Mesenchymal stem cell (in vitro differentiated cells and primary cell): ENCODE measurements at regions not wholly inside any gene's neighbourhood (a gene's known extent, or its start where the extent isn't known, plus 50 kb on each side); places are given as distances from the start of the nearest gene placed in this dataset.

Source experiments
- DNase-seq: peaks from one replicate; pipeline ENCODE4 v3.0.0-alpha.2; 2013
- H2AFZ ChIP-seq: one replicate; pipeline ENCODE4 v1.6.1; 2013; ENCODE audit warnings: low read depth, mild to moderate bottlenecking, control low read depth, inconsistent platforms, low read length, moderate library complexity
- H2AK5ac ChIP-seq: 2 replicates; pipeline ENCODE4 v1.6.1; 2013; ENCODE audit warnings: low read length, moderate library complexity, mild to moderate bottlenecking, inconsistent platforms; ENCODE audit not compliant: severe bottlenecking
- H2BK120ac ChIP-seq: one replicate; pipeline ENCODE4 v1.6.1; 2013; ENCODE audit warnings: low read depth, mild to moderate bottlenecking, inconsistent platforms, low read length, moderate library complexity
- H2BK12ac ChIP-seq, 2 experiments: one replicate each; pipeline ENCODE4 v1.6.1; 2013; ENCODE audit warnings: inconsistent platforms in 2 of 2, low read length in 2 of 2, mild to moderate bottlenecking in 2 of 2, moderate library complexity in 2 of 2, control low read depth in 1 of 2
- H2BK15ac ChIP-seq: one replicate; pipeline ENCODE4 v1.6.1; 2013; ENCODE audit warnings: mild to moderate bottlenecking, low read depth, inconsistent platforms; ENCODE audit not compliant: poor library complexity, severe bottlenecking
- H2BK5ac ChIP-seq: 2 replicates; pipeline ENCODE4 v1.6.1; 2013; ENCODE audit warnings: low read depth, mild to moderate bottlenecking, low read length, control low read depth, inconsistent platforms; ENCODE audit not compliant: poor library complexity, severe bottlenecking
- H3K14ac ChIP-seq, 2 experiments: one replicate each; pipeline ENCODE4 v1.6.1; 2013; ENCODE audit warnings: inconsistent platforms in 2 of 2, low read length in 2 of 2, control low read depth in 1 of 2, mild to moderate bottlenecking in 1 of 2, moderate library complexity in 1 of 2
- H3K18ac ChIP-seq, 2 experiments: one replicate each; pipeline ENCODE4 v1.6.1; 2013; ENCODE audit warnings: inconsistent platforms in 2 of 2, low read length in 2 of 2, control low read depth in 1 of 2, low read depth in 1 of 2, mild to moderate bottlenecking in 1 of 2
- H3K23ac ChIP-seq, 2 experiments: one replicate each; pipeline ENCODE4 v1.6.1; 2013; ENCODE audit warnings: inconsistent platforms in 2 of 2, low read length in 2 of 2, mild to moderate bottlenecking in 2 of 2, moderate library complexity in 2 of 2, control low read depth in 1 of 2
- H3K27ac ChIP-seq: 2 replicates; pipeline ENCODE4 v1.5.1; 2013; ENCODE audit warnings: mild to moderate bottlenecking, moderate library complexity, low read length, control low read depth, inconsistent platforms; ENCODE audit not compliant: poor library complexity, severe bottlenecking
- H3K27me3 ChIP-seq, 2 experiments: 2 replicates each; pipeline versions ENCODE4 v1.6.1 to v1.7.0; 2013; ENCODE audit warnings: low read length in 2 of 2, mild to moderate bottlenecking in 2 of 2, moderate library complexity in 2 of 2, control low read depth in 1 of 2, inconsistent platforms in 1 of 2; ENCODE audit not compliant: control insufficient read depth in 1 of 2, insufficient read depth in 1 of 2
- H3K36me3 ChIP-seq, 2 experiments: 2 replicates each; pipeline versions ENCODE4 v1.6.1 to v1.7.0; 2013; ENCODE audit warnings: low read length in 2 of 2, control low read depth in 1 of 2, inconsistent platforms in 1 of 2, low read depth in 1 of 2, mild to moderate bottlenecking in 1 of 2; ENCODE audit not compliant: insufficient read depth in 2 of 2, control insufficient read depth in 1 of 2
- H3K4ac ChIP-seq, 2 experiments: one replicate each; pipeline ENCODE4 v1.6.1; 2013; ENCODE audit warnings: inconsistent platforms in 2 of 2, low read length in 2 of 2, mild to moderate bottlenecking in 2 of 2, moderate library complexity in 2 of 2, control low read depth in 1 of 2, low read depth in 1 of 2
- H3K4me1 ChIP-seq: 2 replicates; pipeline ENCODE4 v1.6.1; 2013; ENCODE audit warnings: low read depth, low read length, control low read depth; ENCODE audit not compliant: control insufficient read depth, insufficient read depth
- H3K4me2 ChIP-seq: 2 replicates; pipeline ENCODE4 v1.6.1; 2013; ENCODE audit warnings: low read length, mild to moderate bottlenecking, inconsistent platforms; ENCODE audit not compliant: poor library complexity, severe bottlenecking
- H3K4me3 ChIP-seq, 2 experiments: 2 replicates each; pipeline versions ENCODE4 v1.5.1 to v1.7.0; 2013; ENCODE audit warnings: low read length in 2 of 2, mild to moderate bottlenecking in 2 of 2, control low read depth in 1 of 2, low read depth in 1 of 2; ENCODE audit not compliant: insufficient read depth in 1 of 2
- H3K79me1 ChIP-seq: replicated peaks from 2 replicates; pipeline ENCODE4 v1.6.1; 2013; ENCODE audit warnings: mild to moderate bottlenecking, control low read depth, low read length, inconsistent platforms; ENCODE audit not compliant: poor library complexity, severe bottlenecking
- H3K9ac ChIP-seq: 2 replicates; pipeline ENCODE4 v1.7.0; 2013; ENCODE audit warnings: mild to moderate bottlenecking, low read length, moderate library complexity
- H3K9me3 ChIP-seq: 2 replicates; pipeline ENCODE4 v1.7.0; 2013; ENCODE audit warnings: mild to moderate bottlenecking, low read length; ENCODE audit not compliant: control insufficient read depth
- H4K8ac ChIP-seq: one replicate; pipeline ENCODE4 v1.6.1; 2013; ENCODE audit warnings: inconsistent platforms, mild to moderate bottlenecking, low read length, moderate library complexity
- H4K91ac ChIP-seq: one replicate; pipeline ENCODE4 v1.6.1; 2013; ENCODE audit warnings: mild to moderate bottlenecking, low read length, inconsistent platforms
- WGBS: methylation state at CpG from one replicate; pipeline ENCODE4 v1.1.7; 2013; ENCODE audit warnings: mixed read lengths; 5-methylcytosine and 5-hydroxymethylcytosine counted together

DNA sequence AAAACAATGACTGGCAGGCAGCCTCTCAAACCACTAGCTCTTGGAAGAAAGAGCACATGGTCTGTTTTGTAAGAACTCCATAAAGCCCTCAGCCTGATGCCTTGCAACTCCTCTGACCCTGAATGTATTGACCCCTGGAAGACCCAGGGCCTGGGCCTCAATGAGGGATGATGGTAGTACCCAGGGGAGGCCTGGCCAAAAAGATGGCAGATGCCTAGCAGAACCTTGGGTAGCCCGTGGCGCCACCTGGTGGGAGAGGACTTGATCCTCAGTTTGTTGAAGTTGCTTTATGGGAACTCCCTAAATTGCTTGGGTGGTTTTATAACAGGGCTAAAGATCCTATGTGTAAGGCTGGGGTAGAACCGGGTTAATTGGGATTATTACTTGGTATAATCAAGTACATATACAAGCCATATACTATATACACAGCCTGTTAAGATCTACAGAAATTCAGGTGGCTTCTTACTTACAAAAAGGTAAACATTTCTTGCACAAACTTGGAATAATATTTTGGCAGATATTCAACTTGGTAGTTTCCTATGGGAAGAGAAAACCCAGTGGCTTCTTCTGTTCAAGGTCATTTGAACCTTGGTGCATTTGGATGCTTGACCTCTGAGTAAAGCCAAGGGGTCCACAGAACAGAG, 95.8 kb upstream of the CACUL1 start:
- no peak overlapping the region for H2BK12ac ChIP-seq
- H2BK120ac ChIP-seq = no peak overlapping the region
- no peak overlapping the region for H3K4me3 ChIP-seq
- H2BK15ac ChIP-seq = no peak overlapping the region
- WGBS = 10% methylated on average over 2 of the region's 3 CpGs
- no peaks in the 10 kb centered on the region for H3K79me1 ChIP-seq
- no peak overlapping the region for H2AK5ac ChIP-seq
- no peak overlapping the region for H3K27ac ChIP-seq
- no peak overlapping the region for H2BK5ac ChIP-seq
- peaks cover 0 to 14% of the 10 kb centered on the region in 2 experiments for H3K27me3 ChIP-seq
- no peaks in the 10 kb centered on the region for H3K36me3 ChIP-seq
- H3K9me3 ChIP-seq = no peaks in the 10 kb centered on the region
- no peak overlapping the region for H3K14ac ChIP-seq
- peak; percentile 38 for DNase-seq
- H3K4me1 ChIP-seq = peaks cover 1% of the 10 kb centered on the region
- H2AFZ ChIP-seq = no peak overlapping the region
- no peak overlapping the region for H3K18ac ChIP-seq
- no peak overlapping the region for H3K23ac ChIP-seq
- no peak overlapping the region for H3K4me2 ChIP-seq
- no peak overlapping the region for H4K8ac ChIP-seq
- H3K4ac ChIP-seq = no peak overlapping the region
- no peak overlapping the region for H4K91ac ChIP-seq
- no peak overlapping the region for H3K9ac ChIP-seq

DNA sequence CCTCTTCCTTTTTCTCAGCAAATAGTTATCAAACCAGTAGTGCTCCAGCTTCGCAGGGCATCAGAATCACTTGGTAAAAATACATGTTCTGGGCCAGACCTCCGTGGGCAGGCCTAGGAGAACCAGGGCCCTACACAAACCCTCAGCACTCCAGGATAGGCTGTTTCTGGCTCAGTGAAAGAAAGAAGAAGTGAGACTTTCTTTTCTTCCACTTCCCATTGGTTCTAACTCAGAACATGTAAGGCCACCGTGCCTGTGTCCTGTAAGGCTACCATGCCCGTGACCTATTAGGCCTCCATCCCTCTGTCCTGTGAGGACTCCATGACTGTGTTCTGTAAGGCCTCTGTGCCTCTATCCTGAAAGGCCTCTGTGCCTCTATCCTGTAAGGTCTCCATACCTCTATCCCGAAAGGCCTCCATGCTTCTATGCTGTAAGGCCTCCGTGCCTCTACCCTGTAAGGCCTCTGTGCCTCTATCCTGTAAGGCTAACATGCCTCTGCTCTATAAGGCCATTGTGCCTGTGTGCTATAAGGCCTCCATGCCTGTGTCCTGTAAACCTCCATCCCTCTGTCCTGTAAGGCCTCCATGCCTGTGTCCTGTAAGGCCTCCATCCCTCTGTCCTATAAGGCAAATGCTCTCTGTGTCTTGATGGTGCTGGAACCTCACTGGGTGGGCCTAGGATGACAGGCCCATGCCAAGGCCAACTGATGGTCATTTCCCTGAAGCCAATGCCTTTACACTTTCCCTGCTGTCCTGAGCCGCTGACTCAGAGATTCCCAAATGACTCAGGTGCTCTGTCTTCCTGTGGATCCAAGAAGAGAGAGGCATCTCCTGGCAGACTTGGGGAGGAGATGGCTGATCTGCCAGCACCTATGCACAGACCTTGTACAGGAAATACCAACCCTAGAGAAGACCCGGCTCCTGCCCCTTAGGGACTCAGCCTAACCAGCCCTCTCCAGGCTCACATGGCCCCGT, 96.6 kb upstream of the CACUL1 start:
- H4K91ac ChIP-seq = no peak overlapping the region
- H2AK5ac ChIP-seq = no peak overlapping the region
- no peak overlapping the region for H4K8ac ChIP-seq
- no peak overlapping the region for H2BK15ac ChIP-seq
- no peak overlapping the region for H3K4me3 ChIP-seq
- no peak overlapping the region for H3K9ac ChIP-seq
- H3K4ac ChIP-seq = no peak overlapping the region
- H3K4me2 ChIP-seq = no peak overlapping the region
- H3K4me1 ChIP-seq = peaks cover 1% of the 10 kb centered on the region
- no peak overlapping the region for H2BK5ac ChIP-seq
- H3K36me3 ChIP-seq = no peaks in the 10 kb centered on the region
- DNase-seq = no peak
- H3K27me3 ChIP-seq = peaks cover 0 to 15% of the 10 kb centered on the region in 2 experiments
- H3K27ac ChIP-seq = no peak overlapping the region
- no peak overlapping the region for H2AFZ ChIP-seq
- no peaks in the 10 kb centered on the region for H3K79me1 ChIP-seq
- H2BK120ac ChIP-seq = no peak overlapping the region
- no peak overlapping the region for H2BK12ac ChIP-seq
- no peak overlapping the region for H3K18ac ChIP-seq
- H3K23ac ChIP-seq = no peak overlapping the region
- H3K14ac ChIP-seq = peak overlapping the region in 1 of 2 experiments; percentile 29
- 91% methylated on average over 9 of the region's 9 CpGs for WGBS
- no peaks in the 10 kb centered on the region for H3K9me3 ChIP-seq

DNA sequence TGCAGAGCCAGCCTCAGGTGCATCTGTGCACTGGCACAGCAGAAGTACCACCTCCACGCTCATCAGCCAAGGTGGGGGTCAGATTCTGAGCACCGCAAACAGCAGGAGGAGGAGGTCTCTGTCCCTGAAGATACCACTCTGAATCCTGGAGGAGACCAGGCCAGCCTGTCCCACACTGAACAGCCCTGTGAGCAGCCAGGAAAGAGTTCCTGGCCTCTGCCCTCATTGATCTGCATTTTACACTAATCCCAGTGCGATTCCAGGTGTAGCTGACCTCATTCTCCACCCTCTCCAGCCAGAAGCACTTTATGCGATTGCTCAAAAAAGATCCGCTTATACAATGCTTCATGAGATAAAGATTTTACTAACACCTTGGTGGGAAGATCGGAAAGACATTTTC, 99.1 kb upstream of the CACUL1 start:
- Histone ChIP-seq H3K4me1 (peaks cover 1% of the 10 kb centered on the region), H3K4ac (no peak overlapping the region), H3K79me1 (no peaks in the 10 kb centered on the region), H3K27ac (no peak overlapping the region), H2BK120ac (no peak overlapping the region), H2BK12ac (no peak overlapping the region), H3K9me3 (peaks cover 2% of the 10 kb centered on the region), H3K23ac (no peak overlapping the region), H3K9ac (no peak overlapping the region), H2BK5ac (no peak overlapping the region), H4K91ac (no peak overlapping the region), H2AK5ac (no peak overlapping the region), H2BK15ac (no peak overlapping the region), H3K27me3 (peaks cover 0 to 23% of the 10 kb centered on the region in 2 experiments), H3K4me3 (no peak overlapping the region), H4K8ac (no peak overlapping the region), H3K4me2 (no peak overlapping the region), H3K18ac (no peak overlapping the region), H3K14ac (peak overlapping the region in 1 of 2 experiments; percentile 28), H2AFZ (no peak overlapping the region), H3K36me3 (no peaks in the 10 kb centered on the region)
- DNase-seq = no peak
- 92% methylated on average over 6 of the region's 6 CpGs for whole genome bisulfite sequencing

DNA sequence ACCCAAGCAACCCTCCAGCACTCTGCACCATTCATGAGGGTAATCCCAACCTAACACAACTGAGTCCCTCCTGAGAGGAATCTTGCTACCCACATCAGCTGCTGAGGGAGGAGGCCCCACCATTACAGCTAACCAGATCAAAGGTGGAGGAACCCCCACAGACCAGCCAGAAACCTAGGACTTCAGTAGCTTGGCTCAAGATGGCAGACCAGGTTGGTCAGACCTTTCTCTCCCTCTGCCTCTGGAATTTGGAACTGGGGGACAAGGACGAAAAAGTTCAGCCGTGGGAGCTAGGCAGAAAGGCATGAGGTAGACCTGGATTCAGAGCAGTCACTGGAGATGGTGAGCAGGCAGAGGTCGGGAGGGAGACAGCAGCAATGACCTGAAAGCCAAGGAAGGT, 101.3 kb upstream of the CACUL1 start:
- Histone ChIP-seq H2BK120ac (no peak overlapping the region), H3K36me3 (no peaks in the 10 kb centered on the region), H4K91ac (no peak overlapping the region), H2AFZ (no peak overlapping the region), H3K18ac (no peak overlapping the region), H3K27me3 (peaks cover 0 to 23% of the 10 kb centered on the region in 2 experiments), H2BK5ac (no peak overlapping the region), H3K9me3 (peaks cover 5% of the 10 kb centered on the region), H3K4me3 (no peak overlapping the region), H2BK12ac (no peak overlapping the region), H3K14ac (no peak overlapping the region), H3K4me2 (no peak overlapping the region), H2BK15ac (no peak overlapping the region), H3K79me1 (no peaks in the 10 kb centered on the region), H3K4ac (no peak overlapping the region), H3K4me1 (peaks cover 1% of the 10 kb centered on the region), H3K23ac (no peak overlapping the region), H4K8ac (no peak overlapping the region), H3K27ac (no peak overlapping the region), H2AK5ac (no peak overlapping the region), H3K9ac (no peak overlapping the region)
- 87% methylated on average over 3 of the region's 3 CpGs for WGBS
- no peak for DNase-seq
